ENCODE measurements at regions not wholly inside any gene's neighbourhood (a gene's known extent, or its start where the extent isn't known, plus 50 kb on each side); places are given as distances from the start of the nearest gene placed in this dataset.
A peak's percentile ranks its signal among the peaks of the same experiment; 100 is the strongest.

GRCh38 chr17:13409455-13409854 lies 192.3 kb downstream of the HS3ST3A1 start:
- H3K27ac Mint-ChIP-seq (ENCODE audit: unreplicated experiment) = no peak overlapping the region
- H3K4me1 Mint-ChIP-seq (ENCODE audit: unreplicated experiment) = peaks cover 25% of the 10 kb centered on the region
- DNase-seq (ENCODE audit: low spot score) = no peak
- no peaks in the 10 kb centered on the region for H3K9me3 Mint-ChIP-seq (ENCODE audit: unreplicated experiment)
- TF ChIP-seq CTCF (IDR thresholded peaks at IDR 0.05; ENCODE audit: unreplicated experiment) = no peak
- no peaks in the 10 kb centered on the region for H3K36me3 Mint-ChIP-seq (ENCODE audit: low read depth, unreplicated experiment)
- no peaks in the 10 kb centered on the region for H3K27me3 Mint-ChIP-seq (ENCODE audit: unreplicated experiment)
- no peak overlapping the region for H3K4me3 Mint-ChIP-seq (ENCODE audit: unreplicated experiment)

GRCh38 chr17:13407381-13407780 lies 194.3 kb downstream of the HS3ST3A1 start:
- no peak for DNase-seq (ENCODE audit: low spot score)
- Mint-ChIP-seq H3K27me3 (ENCODE audit: unreplicated experiment) (peaks cover 2% of the 10 kb centered on the region), H3K27ac (ENCODE audit: unreplicated experiment) (no peak overlapping the region), H3K4me1 (ENCODE audit: unreplicated experiment) (peaks cover 42% of the 10 kb centered on the region), H3K36me3 (ENCODE audit: low read depth, unreplicated experiment) (no peaks in the 10 kb centered on the region), H3K4me3 (ENCODE audit: unreplicated experiment) (no peak overlapping the region), H3K9me3 (ENCODE audit: unreplicated experiment) (no peaks in the 10 kb centered on the region)
- no peak for TF ChIP-seq CTCF (IDR thresholded peaks at IDR 0.05; ENCODE audit: unreplicated experiment)

GRCh38 chr17:13405807-13406206 lies 195.9 kb downstream of the HS3ST3A1 start:
- H3K27me3 Mint-ChIP-seq (ENCODE audit: unreplicated experiment) = peaks cover 2% of the 10 kb centered on the region

GRCh38 chr17:13405080-13405479 lies 196.6 kb downstream of the HS3ST3A1 start:
- H3K9me3 Mint-ChIP-seq (ENCODE audit: unreplicated experiment) = no peaks in the 10 kb centered on the region
- peaks cover 2% of the 10 kb centered on the region for H3K27me3 Mint-ChIP-seq (ENCODE audit: unreplicated experiment)
- no peak for DNase-seq (ENCODE audit: low spot score)
- TF ChIP-seq CTCF (IDR thresholded peaks at IDR 0.05; ENCODE audit: unreplicated experiment) = no peak
- no peak overlapping the region for H3K4me3 Mint-ChIP-seq (ENCODE audit: unreplicated experiment)
- H3K4me1 Mint-ChIP-seq (ENCODE audit: unreplicated experiment) = peaks cover 42% of the 10 kb centered on the region
- H3K27ac Mint-ChIP-seq (ENCODE audit: unreplicated experiment) = no peak overlapping the region
- no peaks in the 10 kb centered on the region for H3K36me3 Mint-ChIP-seq (ENCODE audit: low read depth, unreplicated experiment)

More at GRCh38 chr17:13405807-13406206, 195.9 kb downstream of the HS3ST3A1 start:
- Mint-ChIP-seq H3K36me3 (ENCODE audit: low read depth, unreplicated experiment) (no peaks in the 10 kb centered on the region), H3K4me3 (ENCODE audit: unreplicated experiment) (no peak overlapping the region), H3K4me1 (ENCODE audit: unreplicated experiment) (peaks cover 42% of the 10 kb centered on the region), H3K9me3 (ENCODE audit: unreplicated experiment) (no peaks in the 10 kb centered on the region), H3K27ac (ENCODE audit: unreplicated experiment) (peak overlapping the region; percentile 94)
- TF ChIP-seq CTCF (IDR thresholded peaks at IDR 0.05; ENCODE audit: unreplicated experiment) = no peak
- DNase-seq (ENCODE audit: low spot score) = no peak

GRCh38 chr17:13403982-13404946 lies 197.5 kb downstream of the HS3ST3A1 start:
- TF ChIP-seq CTCF (IDR thresholded peaks at IDR 0.05; ENCODE audit: unreplicated experiment) = no peak
- H3K4me3 Mint-ChIP-seq (ENCODE audit: unreplicated experiment) = peak overlapping the region; percentile 20
- no peaks in the 10 kb centered on the region for H3K36me3 Mint-ChIP-seq (ENCODE audit: low read depth, unreplicated experiment)
- DNase-seq (ENCODE audit: low spot score) = peak; percentile 16
- H3K4me1 Mint-ChIP-seq (ENCODE audit: unreplicated experiment) = peaks cover 36% of the 10 kb centered on the region
- H3K27me3 Mint-ChIP-seq (ENCODE audit: unreplicated experiment) = peaks cover 2% of the 10 kb centered on the region
- H3K9me3 Mint-ChIP-seq (ENCODE audit: unreplicated experiment) = no peaks in the 10 kb centered on the region
- peak overlapping the region; percentile 98 for H3K27ac Mint-ChIP-seq (ENCODE audit: unreplicated experiment)
